SW480 (cell line): ENCODE measurements at regions not wholly inside any gene's neighbourhood (a gene's known extent, or its start where the extent isn't known, plus 50 kb on each side); places are given as distances from the start of the nearest gene placed in this dataset.

Source experiments
- DNase-seq: peaks from one replicate; pipeline ENCODE4 v3.0.0-alpha.2; 2016; ENCODE audit warnings: low spot score

DNA sequence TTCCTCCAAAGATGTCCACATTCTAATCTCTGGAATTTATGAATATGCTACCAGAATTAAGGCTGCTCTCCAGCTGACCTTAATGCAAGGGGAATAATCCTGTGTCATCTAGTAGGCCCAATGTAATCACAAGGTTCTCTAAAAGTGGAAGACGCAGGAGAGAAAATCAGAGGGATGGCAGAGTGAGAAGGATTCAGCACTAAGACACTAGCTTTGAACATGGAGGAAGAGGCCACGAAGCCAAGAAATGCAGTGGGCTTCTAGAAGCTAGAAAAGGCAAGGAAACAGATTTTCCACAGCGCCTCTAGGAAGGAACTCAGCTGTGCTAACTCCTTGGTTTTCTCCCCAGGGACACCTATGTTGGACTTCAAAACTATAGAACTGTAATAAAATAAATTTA, 240.7 kb upstream of the TRAM1L1 start:
- no peak for DNase-seq

DNA sequence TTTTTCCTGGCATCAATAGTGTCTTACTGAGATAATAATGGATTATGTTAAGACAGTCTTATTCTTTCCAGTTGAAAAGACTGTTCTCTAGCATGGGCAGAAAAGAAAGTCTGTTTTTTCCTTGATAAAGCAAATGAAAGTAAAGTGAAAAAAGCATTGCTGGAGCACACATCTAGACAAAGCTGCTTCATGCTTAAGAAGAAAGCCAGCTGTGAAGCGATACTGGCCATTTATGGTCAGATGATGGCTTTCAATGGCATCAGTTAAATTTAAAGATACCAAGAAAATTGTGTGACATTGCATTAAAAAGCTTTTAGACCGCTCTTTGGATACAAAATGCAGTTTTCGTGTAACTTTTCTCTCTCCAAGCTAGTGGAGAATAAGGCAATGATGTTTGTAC, 242.1 kb upstream of the TRAM1L1 start:
- no peak for DNase-seq

DNA sequence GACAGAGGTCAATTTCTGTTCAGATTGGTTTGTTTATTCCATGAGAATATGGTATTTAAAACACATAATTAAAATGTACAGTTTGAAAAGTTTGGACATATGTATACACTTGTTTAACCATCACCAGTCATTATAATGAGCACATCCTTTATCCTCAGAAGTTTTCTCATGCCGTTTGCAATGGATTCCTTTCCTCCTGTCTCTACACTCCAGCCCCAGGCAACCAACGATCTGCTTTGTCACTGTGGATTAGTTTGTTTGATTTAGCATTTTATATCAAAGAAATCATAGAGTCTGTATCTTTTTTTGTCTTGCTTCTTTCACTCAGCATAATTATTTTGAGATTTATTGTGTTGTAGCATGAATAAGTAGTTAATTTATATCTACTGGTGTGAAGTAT, 243.0 kb upstream of the TRAM1L1 start:
- DNase-seq: no peak

DNA sequence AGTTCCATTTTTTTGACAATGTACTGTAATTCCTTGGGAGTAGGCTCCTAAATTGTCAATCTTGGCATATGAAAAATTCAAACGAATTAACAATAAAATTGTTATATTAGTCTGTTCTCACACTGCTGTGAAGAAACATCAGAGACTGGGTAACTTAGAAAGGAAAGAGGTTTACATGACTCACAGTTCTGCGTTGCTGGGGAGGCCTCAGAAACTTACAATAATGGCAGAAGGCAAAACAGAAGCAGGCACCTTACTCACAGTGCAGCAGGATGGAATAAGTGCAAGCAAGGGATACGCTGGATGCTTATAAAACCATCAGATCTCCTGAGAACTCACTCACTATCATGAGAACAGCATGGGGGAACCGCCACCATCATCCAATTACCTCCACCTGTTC, 246.4 kb upstream of the TRAM1L1 start:
- DNase-seq: no peak

DNA sequence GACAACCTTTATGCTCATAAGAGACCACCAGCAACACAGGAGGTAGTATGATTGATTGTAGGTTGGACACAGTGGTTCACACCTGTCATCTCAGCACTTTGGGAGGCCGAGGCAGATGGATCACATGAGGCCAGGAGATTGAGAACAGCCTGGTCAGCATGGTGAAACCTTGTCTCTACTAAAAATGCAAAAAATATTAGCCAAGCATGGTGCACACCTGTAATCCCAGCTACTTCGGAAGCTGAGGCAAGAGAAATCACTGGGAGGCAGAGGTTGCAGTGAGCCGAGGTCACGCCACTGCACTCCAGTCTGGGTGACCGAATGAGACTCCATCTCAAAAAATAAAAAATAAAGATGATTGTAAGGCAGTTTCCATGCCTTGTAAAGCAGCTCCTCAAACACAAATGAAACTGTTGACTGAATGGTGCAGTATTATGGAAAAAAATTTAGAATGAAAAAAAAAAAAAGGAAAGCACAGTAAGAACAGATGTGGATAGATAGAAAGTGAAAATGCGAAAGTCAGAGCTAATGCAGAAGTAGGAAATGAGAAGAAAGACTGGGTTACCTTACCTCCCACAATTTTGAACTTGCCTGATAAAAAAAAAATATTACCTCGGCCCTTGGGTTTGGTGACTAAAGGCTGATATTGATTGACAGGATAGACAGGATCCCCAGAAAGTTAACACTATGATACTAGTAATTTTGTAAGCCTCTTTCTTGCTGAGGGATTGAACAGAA, 249.2 kb upstream of the TRAM1L1 start:
- no peak for DNase-seq

DNA sequence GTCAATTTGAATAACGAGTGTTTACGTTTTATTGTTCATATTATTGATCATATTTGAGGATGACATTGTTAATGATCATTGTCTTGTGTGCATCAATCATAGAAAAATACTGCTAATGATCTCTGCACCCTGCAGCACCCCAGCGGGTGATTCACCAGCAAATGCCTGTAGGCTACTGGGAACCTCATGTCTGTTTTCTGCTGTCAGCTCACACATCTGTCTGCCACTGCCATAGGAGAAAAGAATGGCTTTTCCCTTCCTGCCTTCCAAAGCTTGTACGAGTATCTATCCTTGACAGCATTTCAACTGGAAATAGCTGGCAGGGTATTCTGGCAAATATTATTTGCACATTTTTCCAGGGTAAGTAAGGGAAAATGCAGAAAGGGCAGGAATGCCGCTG, 272.1 kb upstream of the TRAM1L1 start:
- no peak for DNase-seq

DNA sequence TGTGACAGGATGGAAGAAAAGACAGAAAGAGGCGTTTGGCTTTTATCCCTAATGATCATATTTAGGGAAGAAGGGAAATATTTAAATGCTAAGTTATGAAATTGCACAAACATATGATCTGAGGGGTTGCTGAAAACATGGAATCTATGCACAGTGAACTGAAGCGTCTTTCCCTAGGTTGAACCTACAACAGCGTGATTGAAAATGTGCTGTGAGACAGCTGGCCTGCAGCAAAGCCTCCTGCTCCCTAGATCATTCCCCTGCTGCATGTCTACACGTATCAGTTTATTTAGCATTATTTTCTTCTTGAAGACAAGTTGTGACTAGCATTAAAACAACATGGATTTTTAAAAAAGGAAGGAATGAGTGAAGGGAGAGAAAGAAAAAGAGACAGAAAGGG, 272.5 kb upstream of the TRAM1L1 start:
- DNase-seq: no peak

DNA sequence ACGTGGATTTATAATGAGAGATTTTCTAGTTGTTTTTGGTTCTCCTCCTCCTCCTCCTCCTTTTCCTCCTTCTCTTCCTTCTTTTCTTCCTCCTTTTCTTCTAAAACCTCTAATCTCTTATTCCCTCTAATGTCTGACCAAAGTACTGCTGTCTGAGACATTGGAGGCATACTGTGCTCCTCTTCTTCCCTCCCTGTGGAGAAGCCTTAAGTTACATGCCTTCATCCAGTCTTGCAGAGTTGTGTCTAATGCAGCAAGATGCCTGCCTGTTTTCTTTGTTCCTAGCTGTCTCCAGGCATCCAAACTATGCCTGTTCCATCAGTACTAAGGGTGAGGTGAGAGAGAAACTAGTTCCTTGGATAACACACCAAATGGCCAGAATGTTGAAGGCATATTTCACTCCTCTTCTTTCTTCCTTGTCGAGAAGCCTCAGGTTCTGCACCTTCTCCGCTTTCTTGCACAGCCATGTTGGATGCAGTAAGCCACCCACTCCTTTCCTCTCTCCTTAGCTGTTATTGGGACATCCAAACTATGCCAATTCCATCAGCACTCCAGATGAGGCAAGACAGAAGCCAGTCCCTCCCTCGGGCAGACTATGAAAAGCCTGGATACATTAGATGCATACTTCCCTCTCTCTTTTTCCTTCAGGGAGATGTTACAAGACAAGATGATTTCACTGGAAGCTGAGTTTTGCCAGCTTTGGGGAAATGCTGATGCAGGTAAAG, 285.7 kb upstream of the TRAM1L1 start:
- DNase-seq: no peak

DNA sequence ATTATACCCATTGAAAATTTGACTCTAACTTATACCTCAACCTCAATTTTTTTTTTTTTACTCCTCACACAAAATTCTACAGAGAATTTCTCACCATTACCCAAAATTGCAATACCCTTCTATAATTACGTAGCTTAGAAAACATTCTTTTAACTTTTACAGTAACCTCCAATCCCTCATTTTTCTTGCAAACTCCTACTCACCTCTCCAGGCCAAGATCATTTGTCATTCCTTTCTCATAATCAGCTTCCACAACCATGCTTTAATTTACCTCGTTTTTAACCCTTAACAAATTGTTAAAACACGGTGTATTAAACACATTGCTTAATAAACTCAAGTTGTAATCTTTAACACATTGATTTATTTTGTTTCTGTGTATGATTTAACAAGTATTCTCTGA, 289.7 kb upstream of the TRAM1L1 start:
- no peak for DNase-seq

DNA sequence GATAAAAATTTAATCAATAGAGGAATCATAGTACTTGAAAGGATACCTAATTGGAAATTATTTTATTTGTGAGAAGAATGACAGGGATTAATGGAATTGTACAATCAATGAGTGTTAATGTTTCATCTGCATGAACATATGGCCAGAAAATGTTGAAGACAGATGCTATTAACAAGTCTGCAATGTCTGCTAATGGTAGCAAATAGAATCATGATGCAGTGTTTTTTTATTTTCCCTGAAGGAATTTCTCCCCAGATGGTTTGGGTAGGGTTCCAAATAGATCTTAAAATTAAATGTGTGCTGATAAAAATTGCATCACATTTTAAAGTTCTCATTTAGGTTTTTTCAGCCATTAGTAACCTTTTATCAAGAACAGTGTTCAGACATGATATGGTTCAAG, 291.3 kb upstream of the TRAM1L1 start:
- DNase-seq: no peak

DNA sequence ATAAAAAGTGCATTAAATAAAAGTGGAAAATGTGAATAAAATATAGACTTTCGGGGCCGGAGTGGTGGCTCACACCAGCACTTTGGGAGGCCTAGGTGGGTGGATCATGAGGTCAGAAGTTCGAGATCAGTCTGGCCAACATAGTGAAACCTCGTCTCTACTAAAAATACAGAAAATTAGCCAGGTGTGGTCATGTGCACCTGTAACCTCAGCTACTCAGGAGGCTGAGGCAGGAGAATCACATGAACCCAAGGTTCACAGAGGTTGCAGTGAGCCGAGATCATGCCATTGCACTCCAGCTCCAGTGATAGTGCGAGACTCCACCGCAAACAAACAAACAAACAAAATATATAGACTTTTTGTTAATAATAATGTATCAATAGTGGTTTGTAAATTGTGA, 293.6 kb upstream of the TRAM1L1 start:
- DNase-seq: no peak

DNA sequence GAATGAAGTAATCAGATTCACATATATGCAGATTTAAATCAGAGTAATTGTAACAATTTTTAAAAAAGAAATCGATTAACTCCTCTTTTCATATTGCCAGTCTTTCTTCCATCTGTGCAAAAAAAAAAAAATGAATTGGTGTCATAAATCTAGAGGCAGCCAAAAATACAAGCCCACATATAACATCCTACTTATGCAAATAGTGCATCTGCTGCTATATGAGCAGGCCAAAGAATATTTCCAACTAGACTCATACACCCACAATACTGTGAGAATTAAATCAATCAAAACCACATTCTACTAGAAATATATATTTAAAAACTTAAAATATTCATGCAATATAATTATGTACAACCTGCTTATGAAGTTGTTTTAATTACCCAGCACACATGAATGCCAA, 298.1 kb upstream of the TRAM1L1 start:
- DNase-seq: no peak

DNA sequence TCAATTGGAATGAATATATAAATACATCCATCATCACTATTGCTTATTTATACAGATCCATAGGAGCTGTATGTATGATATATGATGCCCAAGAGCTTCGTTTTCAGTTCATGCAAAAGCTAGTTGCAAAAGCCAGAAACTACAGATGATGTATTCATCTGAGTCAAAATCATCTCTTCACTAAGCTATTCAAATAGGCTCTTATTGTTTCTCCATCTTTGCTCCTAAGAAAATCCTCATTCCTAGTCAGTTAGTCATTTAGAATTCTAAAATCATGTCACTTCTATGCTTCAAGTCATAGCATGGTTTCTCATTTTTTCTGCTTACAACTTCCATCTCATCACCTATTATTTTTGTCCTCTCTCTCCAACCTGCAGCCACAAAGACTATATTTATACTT, 300.1 kb upstream of the TRAM1L1 start:
- DNase-seq: no peak

DNA sequence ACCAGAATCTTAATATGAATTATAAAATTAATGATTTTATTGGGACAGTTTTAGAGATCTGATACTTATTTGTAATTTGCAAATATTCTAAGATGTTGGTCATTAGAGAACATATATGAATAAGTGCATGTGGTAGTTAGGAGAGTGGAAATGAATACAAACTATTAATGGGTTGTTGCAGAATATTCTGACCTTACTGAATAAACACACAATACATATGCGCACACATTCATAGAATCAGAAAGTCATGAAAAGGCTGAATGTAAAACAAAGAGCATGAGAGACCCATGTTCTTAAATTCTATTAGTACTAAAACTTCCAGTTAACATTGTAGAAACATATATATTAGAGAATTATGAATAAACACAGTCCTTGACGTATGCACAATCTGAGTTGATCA, 301.7 kb upstream of the TRAM1L1 start:
- no peak for DNase-seq

DNA sequence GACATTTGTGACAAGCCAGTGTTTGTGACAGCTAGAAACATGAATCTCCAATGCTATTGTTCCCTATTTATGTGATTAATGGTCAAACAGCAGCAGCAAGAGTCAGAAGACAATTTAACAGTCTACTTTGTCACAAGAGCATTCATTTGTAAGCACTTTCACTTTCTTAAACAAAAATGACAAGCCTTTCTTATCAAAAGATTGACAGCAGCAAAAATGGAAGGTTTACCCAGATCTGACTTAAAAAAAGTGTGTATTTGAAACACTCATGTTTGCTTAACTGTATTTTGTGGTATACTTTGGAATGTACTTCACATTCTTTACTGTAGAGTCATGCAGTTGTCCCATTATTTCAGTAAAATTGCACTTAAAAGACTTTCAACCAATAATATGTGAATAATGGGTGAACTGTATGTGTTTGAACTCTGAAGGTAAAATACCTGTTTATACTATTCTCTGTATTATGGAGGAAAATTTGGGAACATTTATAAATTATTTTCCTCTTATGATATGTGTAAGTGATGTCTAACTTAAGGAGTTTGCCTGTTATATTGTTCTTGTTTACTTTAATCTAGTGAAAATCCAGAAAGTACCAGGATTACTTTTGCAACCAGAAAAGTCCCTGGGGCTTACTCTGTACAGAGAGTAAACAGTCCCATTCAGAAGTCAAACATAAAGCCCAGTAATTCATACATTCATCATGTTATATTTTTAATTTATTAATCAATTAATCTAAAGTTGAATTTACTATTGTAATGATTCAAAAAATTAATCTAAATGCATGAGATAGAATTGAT, 314.9 kb upstream of the TRAM1L1 start:
- DNase-seq: peak; percentile 19

DNA sequence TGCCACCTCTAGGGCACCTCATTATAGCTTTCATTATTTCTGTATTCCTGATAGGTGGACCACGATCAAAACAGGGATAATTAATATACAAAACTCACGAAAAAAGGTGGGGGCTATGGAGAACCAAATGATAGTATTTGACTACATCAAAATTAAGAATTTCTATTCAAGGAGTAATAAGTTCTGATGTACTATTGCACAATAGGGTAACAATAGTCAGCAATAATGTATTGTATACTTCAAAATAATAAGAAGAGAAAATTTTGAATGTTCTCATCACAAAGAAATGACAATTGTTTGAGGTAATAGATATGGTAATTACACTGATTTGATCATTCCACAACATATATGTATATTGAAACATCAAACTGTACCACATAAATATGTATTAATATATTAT, 327.3 kb upstream of the TRAM1L1 start:
- DNase-seq: no peak

DNA sequence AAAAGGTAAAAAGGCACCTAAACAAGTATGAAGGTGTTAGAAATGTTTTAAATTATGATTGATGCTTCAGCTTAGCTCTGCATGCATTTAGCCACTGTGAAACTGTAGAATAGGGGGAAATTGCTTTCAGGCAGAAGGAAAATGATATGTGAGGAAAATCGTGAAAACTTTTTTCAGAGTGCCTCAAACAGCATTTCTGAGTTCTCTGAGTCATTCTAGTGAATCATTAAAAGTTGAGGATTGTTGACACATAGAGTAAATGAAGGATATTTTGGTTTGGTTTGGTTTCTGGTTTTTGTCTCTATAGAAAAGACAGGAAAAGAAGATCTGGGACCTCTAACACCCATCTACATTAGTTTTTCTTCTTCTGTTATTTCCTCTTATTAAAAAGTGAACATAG, 332.5 kb upstream of the TRAM1L1 start:
- DNase-seq: no peak

DNA sequence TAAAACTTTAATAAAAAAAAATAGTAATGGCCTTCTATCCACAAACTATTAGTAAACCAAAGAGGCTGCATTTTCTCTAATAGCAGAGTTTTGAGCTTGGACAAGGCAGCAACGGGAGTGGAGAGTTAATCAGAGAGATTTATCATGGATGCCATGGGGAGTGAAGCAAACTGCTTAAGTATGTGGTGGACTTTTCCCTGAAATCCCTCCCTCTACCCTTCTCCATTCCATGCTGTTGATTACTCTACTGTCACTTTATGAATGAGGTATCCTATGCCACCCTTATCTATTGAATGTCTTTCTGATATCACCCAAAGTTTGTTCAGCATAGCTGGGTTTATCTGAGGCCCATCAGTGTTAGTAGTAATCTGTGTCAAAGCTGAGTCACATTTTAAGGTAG, 335.6 kb upstream of the TRAM1L1 start:
- DNase-seq: no peak

DNA sequence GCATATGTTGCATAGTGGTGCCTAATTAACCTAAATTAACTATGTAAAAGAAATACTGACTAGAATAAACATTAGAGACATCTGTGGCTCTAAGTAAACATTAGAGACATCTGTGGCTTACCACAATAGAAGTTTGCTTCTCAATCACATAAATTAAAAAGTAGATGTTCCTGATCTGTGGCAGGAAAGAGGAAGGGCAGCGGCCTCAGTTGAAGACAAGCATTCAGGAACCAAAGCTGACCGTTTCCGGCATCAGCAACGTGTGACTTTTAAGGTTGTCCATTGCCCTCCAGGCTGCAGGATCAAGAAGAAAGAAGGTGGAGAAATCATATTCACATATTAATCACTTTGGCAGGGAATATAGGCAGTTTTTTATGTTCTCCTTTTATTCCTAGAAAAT, 336.3 kb upstream of the TRAM1L1 start:
- peak; percentile 22 for DNase-seq

DNA sequence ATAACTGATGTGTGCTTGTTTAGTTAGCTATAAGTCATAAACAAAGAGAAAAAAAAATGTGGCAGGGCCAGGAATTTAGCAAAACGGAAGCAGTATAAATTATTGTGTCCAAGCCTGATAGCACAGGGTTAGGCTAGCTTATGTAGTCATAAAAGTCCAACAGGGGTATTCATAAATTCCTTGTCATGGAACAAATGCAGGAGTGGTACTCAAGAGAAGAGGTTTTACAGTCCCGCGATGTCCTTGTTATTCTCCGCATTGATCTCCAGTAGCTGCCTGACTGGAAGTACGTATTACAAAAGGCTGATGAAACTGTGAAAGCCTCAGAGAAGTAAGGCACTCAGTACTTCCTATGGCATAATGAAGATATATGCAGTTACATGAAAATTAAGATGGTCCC, 336.9 kb upstream of the TRAM1L1 start:
- DNase-seq: no peak

DNA sequence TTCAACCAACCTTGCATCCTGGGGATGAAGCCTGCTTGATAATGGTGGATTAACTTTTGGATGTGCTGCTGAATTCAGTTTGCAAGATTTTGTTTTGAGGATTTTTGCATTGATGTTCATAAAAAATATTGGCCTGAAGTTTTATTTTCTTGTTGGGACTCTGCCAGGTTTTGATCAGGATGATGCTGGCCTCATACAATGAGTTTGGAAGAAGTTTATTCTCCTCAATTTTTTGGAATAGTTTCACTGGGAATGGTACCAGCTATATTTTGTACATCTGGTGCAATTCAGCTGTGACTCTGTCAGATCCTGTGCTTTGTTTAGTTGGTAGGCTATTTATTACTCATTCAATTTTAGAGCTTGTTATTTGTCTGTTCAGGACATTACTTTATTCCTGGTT, 340.3 kb upstream of the TRAM1L1 start:
- no peak for DNase-seq

DNA sequence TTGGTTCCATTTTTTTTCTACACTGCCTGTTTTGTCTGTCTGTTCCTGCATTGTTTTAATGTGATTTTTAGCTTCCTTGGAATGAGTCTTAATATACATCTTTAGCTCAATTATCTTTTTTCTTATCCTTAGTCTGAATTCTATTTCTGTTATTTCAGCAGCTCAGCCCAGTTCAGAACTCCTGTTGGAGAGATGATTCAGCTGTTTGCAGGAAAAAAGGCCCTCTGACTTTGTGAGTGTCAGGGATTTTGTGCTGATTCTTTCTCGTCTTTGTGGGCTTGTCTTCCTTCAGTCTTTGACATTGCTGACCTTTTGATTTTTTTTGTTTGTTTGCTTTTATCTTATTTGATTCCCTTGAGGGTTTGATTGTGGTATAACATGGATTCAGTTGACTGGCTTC, 343.2 kb upstream of the TRAM1L1 start:
- no peak for DNase-seq

DNA sequence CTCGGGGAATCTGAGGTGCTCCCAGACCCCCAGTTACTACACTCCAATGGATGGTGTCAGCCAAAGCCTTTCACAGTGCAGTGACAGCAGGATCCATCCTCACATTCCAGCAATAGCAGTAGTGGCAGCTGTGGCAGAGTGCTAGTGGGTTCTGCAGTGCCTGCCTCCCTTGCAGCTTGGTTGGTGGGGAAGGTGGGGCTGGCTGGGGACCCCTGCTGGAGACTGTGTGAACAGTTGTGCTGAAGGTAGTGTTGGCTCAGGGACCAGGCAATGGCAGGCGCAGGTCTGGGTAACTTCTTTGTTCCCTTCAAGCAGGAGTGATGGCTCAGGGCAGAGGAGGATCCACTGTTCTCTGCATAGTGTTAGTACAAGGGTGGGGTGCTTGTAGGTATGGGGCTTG, 343.7 kb upstream of the TRAM1L1 start:
- no peak for DNase-seq
